HepG2 (cell line): ENCODE measurements at regions not wholly inside any gene's neighbourhood (a gene's known extent, or its start where the extent isn't known, plus 50 kb on each side); places are given as distances from the start of the nearest gene placed in this dataset.

Experiments used
- ARID2 ChIP-seq: sonication (generic); formaldehyde crosslinking; IDR thresholded peaks from 2 replicates; pipeline ENCODE4 v1.8.1; 2022; ENCODE audit warnings: mild to moderate bottlenecking, missing genetic modification reagents, borderline replicate concordance
- ARNTL ChIP-seq: sonication (generic); formaldehyde crosslinking; IDR thresholded peaks from 2 replicates; pipeline ENCODE4 v1.4.0; 2020; ENCODE audit warnings: mild to moderate bottlenecking, missing genetic modification reagents
- ATF5 ChIP-seq: sonication (generic); formaldehyde crosslinking; IDR thresholded peaks from 2 replicates; pipeline ENCODE4 v1.4.0; 2020; ENCODE audit warnings: mild to moderate bottlenecking, low read depth, missing genetic modification reagents
- CEBPB ChIP-seq: IDR thresholded peaks from 2 replicates; pipeline ENCODE4 v1.6.1; 2011; ENCODE audit warnings: low read depth, low read length, improper control_type of control experiment, borderline replicate concordance
- CENPX ChIP-seq: sonication (generic); formaldehyde crosslinking; IDR thresholded peaks from 2 replicates; pipeline ENCODE4 v1.9.0; 2021; ENCODE audit warnings: mild to moderate bottlenecking, missing genetic modification reagents, moderate library complexity
- CREB1 ChIP-seq, 2 experiments: fragments of 450-650 bp in 1 of 2; IDR thresholded peaks; 2 replicates each; pipeline ENCODE4 v1.6.1; 2016 to 2017; ENCODE audit warnings: control low read depth in 1 of 2, mild to moderate bottlenecking in 1 of 2, missing compliant biosample characterization in 1 of 2, missing genetic modification characterization in 1 of 2
- GPN1 ChIP-seq: sonication (generic); formaldehyde crosslinking; IDR thresholded peaks from 2 replicates; pipeline ENCODE4 v1.5.1; 2020; ENCODE audit warnings: missing genetic modification reagents, borderline replicate concordance
- HNF4A ChIP-seq: sonication (generic); formaldehyde crosslinking; IDR thresholded peaks from 2 replicates; pipeline ENCODE4 v1.4.0; 2020; ENCODE audit warnings: missing genetic modification reagents
- HNRNPLL ChIP-seq: fragments of 200-400 bp; formaldehyde crosslinking; IDR thresholded peaks from 2 replicates; pipeline ENCODE4 v1.6.1; 2017; ENCODE audit warnings: mild to moderate bottlenecking, low read depth, low read length; ENCODE audit not compliant: poor library complexity, severe bottlenecking
- IKZF4 ChIP-seq: sonication (generic); formaldehyde crosslinking; IDR thresholded peaks from 2 replicates; pipeline ENCODE4 v1.5.1; 2020; ENCODE audit warnings: borderline replicate concordance, mild to moderate bottlenecking, low read depth, missing genetic modification reagents; ENCODE audit errors: not compliant biosample characterization
- MIER3 ChIP-seq: IDR thresholded peaks from 2 replicates; pipeline ENCODE4 v1.6.1; 2016; ENCODE audit warnings: missing compliant biosample characterization, borderline replicate concordance
- RBAK ChIP-seq: sonication (generic); formaldehyde crosslinking; IDR thresholded peaks from 2 replicates; pipeline ENCODE4 v1.5.1; 2020; ENCODE audit warnings: mild to moderate bottlenecking, missing genetic modification reagents
- REST ChIP-seq, 2 experiments: IDR thresholded peaks; 2 replicates each; pipeline ENCODE4 v1.6.1; 2011 to 2012; ENCODE audit warnings: low read length in 2 of 2, borderline replicate concordance in 1 of 2, low read depth in 1 of 2, mild to moderate bottlenecking in 1 of 2, moderate library complexity in 1 of 2
- TOE1 ChIP-seq: sonication (generic); formaldehyde crosslinking; IDR thresholded peaks from 2 replicates; pipeline ENCODE4 v1.4.0; 2020; ENCODE audit warnings: mild to moderate bottlenecking, missing genetic modification reagents
- TOPORS ChIP-seq: sonication (generic); formaldehyde crosslinking; IDR thresholded peaks from 2 replicates; pipeline ENCODE4 v1.8.0; 2023; ENCODE audit warnings: mild to moderate bottlenecking, missing genetic modification reagents
- ZMYM3 ChIP-seq: sonication (generic); formaldehyde crosslinking; IDR thresholded peaks from 2 replicates; pipeline ENCODE4 v1.5.1; 2020; ENCODE audit warnings: mild to moderate bottlenecking, missing genetic modification reagents
- ZMYM4 ChIP-seq: sonication (generic); formaldehyde crosslinking; IDR thresholded peaks from 2 replicates; pipeline ENCODE4 v1.8.1; 2023; ENCODE audit warnings: mild to moderate bottlenecking, missing genetic modification reagents
- ZNF609 ChIP-seq: sonication (generic); formaldehyde crosslinking; IDR thresholded peaks from 2 replicates; pipeline ENCODE4 v1.4.0; 2020; ENCODE audit warnings: mild to moderate bottlenecking, missing genetic modification reagents, borderline replicate concordance
- ZNF703 ChIP-seq: sonication (generic); formaldehyde crosslinking; IDR thresholded peaks from 2 replicates; pipeline ENCODE4 v1.5.1; 2020; ENCODE audit warnings: missing genetic modification reagents, mild to moderate bottlenecking, moderate library complexity, borderline replicate concordance
- ZNF709 ChIP-seq: sonication (generic); formaldehyde crosslinking; IDR thresholded peaks from 2 replicates; pipeline ENCODE4 v1.5.0; 2020; ENCODE audit warnings: mild to moderate bottlenecking, missing genetic modification reagents
- ZNF83 ChIP-seq: sonication (generic); formaldehyde crosslinking; IDR thresholded peaks from 2 replicates; pipeline ENCODE4 v1.4.0; 2020; ENCODE audit warnings: missing genetic modification reagents, mild to moderate bottlenecking, borderline replicate concordance

- TF ChIP-seq REST (IDR thresholded peaks at IDR 0.05; ENCODE audit: borderline replicate concordance in 1 of 2, low read depth in 1 of 2, low read length in 2 of 2) = no peak
- TF ChIP-seq ZNF703 = no peak
- TF ChIP-seq ZMYM3 (CRISPR knock-in tag) = no peak
- no peak for TF ChIP-seq HNRNPLL
- no peak for TF ChIP-seq ZNF609 (CRISPR knock-in tag)
- no peak for TF ChIP-seq TOE1 (CRISPR knock-in tag)
- peak; percentile 79; the same call in 1 of the 2 replicates for TF ChIP-seq CREB1 (IDR thresholded peaks at IDR 0.05)
- no peak for TF ChIP-seq CREB1 (CRISPR knock-in tag; IDR thresholded peaks at IDR 0.05)
- no peak for TF ChIP-seq ARNTL (CRISPR knock-in tag)
- peak; percentile 30; the same call in 1 of the 2 replicates for TF ChIP-seq HNF4A
- no peak for TF ChIP-seq ATF5
- peak; percentile 41; the same call in 1 of the 2 replicates for TF ChIP-seq ZMYM4 (CRISPR knock-in tag)
- 0 out of 2 replicates have a peak, but pooled peaks have one; percentile 32 for TF ChIP-seq TOPORS (CRISPR knock-in tag)
- no peak for TF ChIP-seq RBAK (CRISPR knock-in tag)
- no peak for TF ChIP-seq GPN1
- peak; percentile 59; the same call in 1 of the 2 replicates for TF ChIP-seq ARID2 (CRISPR knock-in tag)
- TF ChIP-seq ZNF83 (CRISPR knock-in tag) = no peak
- no peak for TF ChIP-seq IKZF4 (CRISPR knock-in tag)
- peak; percentile 81; the same call in 1 of the 2 replicates for TF ChIP-seq CEBPB
- TF ChIP-seq MIER3 (CRISPR knock-in tag) = no peak
- TF ChIP-seq ZNF709 = no peak
- no peak for TF ChIP-seq CENPX (CRISPR knock-in tag)
Observed at GRCh38 chr2:234823196-234823876, 128.5 kb upstream of the SH3BP4 start (continued).
